Ishikawa (cell line): ENCODE measurements at regions not wholly inside any gene's neighbourhood (a gene's known extent, or its start where the extent isn't known, plus 50 kb on each side); places are given as distances from the start of the nearest gene placed in this dataset.

Experiments
- CEBPB ChIP-seq: IDR thresholded peaks from 2 replicates; pipeline ENCODE4 v1.6.1; 2012
- CREB1 ChIP-seq: IDR thresholded peaks from 2 replicates; pipeline ENCODE4 v1.6.1; 2012; ENCODE audit warnings: low read depth
- EGR1 ChIP-seq: IDR thresholded peaks from 2 replicates; pipeline ENCODE4 v1.6.1; 2012
- EP300 ChIP-seq: IDR thresholded peaks from 2 replicates; pipeline ENCODE4 v1.6.1; 2012; ENCODE audit warnings: borderline replicate concordance
- FOXM1 ChIP-seq: IDR thresholded peaks from 2 replicates; pipeline ENCODE4 v1.6.1; 2012; ENCODE audit warnings: low read depth, borderline replicate concordance
- MAX ChIP-seq: IDR thresholded peaks from 2 replicates; pipeline ENCODE4 v1.6.1; 2012
- NFIC ChIP-seq: IDR thresholded peaks from 2 replicates; pipeline ENCODE4 v1.6.1; 2012
- RAD21 ChIP-seq: IDR thresholded peaks from 2 replicates; pipeline ENCODE4 v1.6.1; 2012; ENCODE audit warnings: low read depth
- TAF1 ChIP-seq: IDR thresholded peaks from 2 replicates; pipeline ENCODE4 v1.6.1; 2012; ENCODE audit warnings: low read depth, mild to moderate bottlenecking
- TCF12 ChIP-seq: IDR thresholded peaks from 2 replicates; pipeline ENCODE4 v1.6.1; 2012; ENCODE audit warnings: low read depth
- YY1 ChIP-seq: IDR thresholded peaks from 2 replicates; pipeline ENCODE4 v1.6.1; 2012; ENCODE audit warnings: low read depth
- ZBTB7A ChIP-seq: IDR thresholded peaks from 2 replicates; pipeline ENCODE4 v1.6.1; 2012; ENCODE audit warnings: low read depth
- TF ChIP-seq, protein P1 (sequence below): IDR thresholded peaks from 2 replicates; pipeline ENCODE4 v1.6.1; 2012; ENCODE audit warnings: low read depth, mild to moderate bottlenecking

- TF ChIP-seq, protein P1, sequence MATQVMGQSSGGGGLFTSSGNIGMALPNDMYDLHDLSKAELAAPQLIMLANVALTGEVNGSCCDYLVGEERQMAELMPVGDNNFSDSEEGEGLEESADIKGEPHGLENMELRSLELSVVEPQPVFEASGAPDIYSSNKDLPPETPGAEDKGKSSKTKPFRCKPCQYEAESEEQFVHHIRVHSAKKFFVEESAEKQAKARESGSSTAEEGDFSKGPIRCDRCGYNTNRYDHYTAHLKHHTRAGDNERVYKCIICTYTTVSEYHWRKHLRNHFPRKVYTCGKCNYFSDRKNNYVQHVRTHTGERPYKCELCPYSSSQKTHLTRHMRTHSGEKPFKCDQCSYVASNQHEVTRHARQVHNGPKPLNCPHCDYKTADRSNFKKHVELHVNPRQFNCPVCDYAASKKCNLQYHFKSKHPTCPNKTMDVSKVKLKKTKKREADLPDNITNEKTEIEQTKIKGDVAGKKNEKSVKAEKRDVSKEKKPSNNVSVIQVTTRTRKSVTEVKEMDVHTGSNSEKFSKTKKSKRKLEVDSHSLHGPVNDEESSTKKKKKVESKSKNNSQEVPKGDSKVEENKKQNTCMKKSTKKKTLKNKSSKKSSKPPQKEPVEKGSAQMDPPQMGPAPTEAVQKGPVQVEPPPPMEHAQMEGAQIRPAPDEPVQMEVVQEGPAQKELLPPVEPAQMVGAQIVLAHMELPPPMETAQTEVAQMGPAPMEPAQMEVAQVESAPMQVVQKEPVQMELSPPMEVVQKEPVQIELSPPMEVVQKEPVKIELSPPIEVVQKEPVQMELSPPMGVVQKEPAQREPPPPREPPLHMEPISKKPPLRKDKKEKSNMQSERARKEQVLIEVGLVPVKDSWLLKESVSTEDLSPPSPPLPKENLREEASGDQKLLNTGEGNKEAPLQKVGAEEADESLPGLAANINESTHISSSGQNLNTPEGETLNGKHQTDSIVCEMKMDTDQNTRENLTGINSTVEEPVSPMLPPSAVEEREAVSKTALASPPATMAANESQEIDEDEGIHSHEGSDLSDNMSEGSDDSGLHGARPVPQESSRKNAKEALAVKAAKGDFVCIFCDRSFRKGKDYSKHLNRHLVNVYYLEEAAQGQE: no peak
- no peak for TF ChIP-seq CEBPB
- TF ChIP-seq YY1: no peak
- TF ChIP-seq ZBTB7A: no peak
- TF ChIP-seq EGR1: no peak
- no peak for TF ChIP-seq FOXM1
- no peak for TF ChIP-seq TAF1
- no peak for TF ChIP-seq EP300
- no peak for TF ChIP-seq MAX
- no peak for TF ChIP-seq RAD21
- TF ChIP-seq NFIC: no peak
- no peak for TF ChIP-seq TCF12
- TF ChIP-seq CREB1: no peak
Measured at GRCh38 chr6:45815466-45816125, 200.1 kb downstream of the CLIC5 start.
